MM.1S (cell line): ENCODE measurements at regions not wholly inside any gene's neighbourhood (a gene's known extent, or its start where the extent isn't known, plus 50 kb on each side); places are given as distances from the start of the nearest gene placed in this dataset.

Experiments
- EZH2 ChIP-seq: fragments of 300-600 bp; sonication (generic); optimal IDR thresholded peaks from 2 replicates; pipeline ENCODE3; 2017; ENCODE audit warnings: low read depth, mild to moderate bottlenecking, antibody characterized with exemption, low read length, mixed read lengths
- EZH2phosphoT487 ChIP-seq: fragments of 300-600 bp; sonication (generic); IDR thresholded peaks from 2 replicates; pipeline ENCODE4 v1.6.1; 2018; ENCODE audit warnings: antibody characterized with exemption, low read length

DNA sequence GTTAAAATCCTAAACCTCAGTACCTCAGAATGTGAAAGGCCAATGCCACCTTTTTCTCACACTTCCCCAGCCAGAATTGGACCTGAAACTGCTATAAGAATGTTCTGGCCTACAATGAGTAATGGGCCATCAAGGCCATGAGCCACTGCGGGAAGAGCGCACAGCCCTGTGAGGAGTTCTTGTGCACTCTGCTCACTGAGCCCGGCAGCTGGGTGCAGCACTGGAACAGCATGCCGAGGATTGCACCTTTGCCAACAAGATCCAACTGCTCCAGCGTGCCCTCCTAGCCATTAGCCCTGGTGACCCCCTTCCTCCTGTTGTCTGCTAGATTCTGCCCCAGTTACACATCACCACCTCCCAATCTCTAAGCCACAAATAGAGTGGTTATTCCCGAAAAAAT, 758.1 kb downstream of the PRELID2 start:
- no peak for TF ChIP-seq EZH2
- TF ChIP-seq EZH2phosphoT487: no peak
